Activated B cell treated with CpG ODN at 0.5 μM for 24 hours (primary cell): ENCODE measurements at regions not wholly inside any gene's neighbourhood (a gene's known extent, or its start where the extent isn't known, plus 50 kb on each side); places are given as distances from the start of the nearest gene placed in this dataset.

ENCODE experiments used
- ATAC-seq: fragments of 200-7000 bp; cut with Tn5 transposase; one replicate; pipeline ENCODE4 v1.10.0; 2021; ENCODE audit warnings: low read depth, mild to moderate bottlenecking, moderate library complexity
- CTCF ChIA-PET: fragments of 350-600 bp; sonication (Branson Sonifier 250); formaldehyde crosslinking; loops from one replicate; lab custom pipeline; 2021; ENCODE audit warnings: antibody characterized with exemption; lab: Charles Lee
- POLR2A ChIA-PET: fragments of 350-600 bp; sonication (Branson Sonifier 250); formaldehyde crosslinking; loops from one replicate; lab custom pipeline; 2021; ENCODE audit warnings: antibody characterized with exemption; lab: Charles Lee
- DNase-seq: peaks from one replicate; pipeline ENCODE4 v3.0.0; 2022
- H3K27ac Mint-ChIP-seq: one replicate; pipeline ENCODE4 v1.8.0; 2020; ENCODE audit warnings: mixed read lengths
- H3K27me3 Mint-ChIP-seq: one replicate; pipeline ENCODE4 v1.8.0; 2021; ENCODE audit warnings: mixed read lengths
- H3K36me3 Mint-ChIP-seq: one replicate; pipeline ENCODE4 v1.8.0; 2021; ENCODE audit warnings: low read depth, mixed read lengths
- H3K4me1 Mint-ChIP-seq: one replicate; pipeline ENCODE4 v1.8.0; 2021; ENCODE audit warnings: mixed read lengths
- H3K4me3 Mint-ChIP-seq: one replicate; pipeline ENCODE4 v1.8.0; 2020; ENCODE audit warnings: mild to moderate bottlenecking, mixed read lengths
- H3K9me3 Mint-ChIP-seq: one replicate; pipeline ENCODE4 v1.8.0; 2020; ENCODE audit warnings: mixed read lengths
- intact Hi-C: fragments of 100-400 bp; cut with micrococcal nuclease; formaldehyde crosslinking; loops from one replicate; pipeline ENCODE4 v1.15.1; 2024
- TF ChIP-seq, protein P1 (sequence below): fragments of 200-600 bp; IDR thresholded peaks from one replicate; pipeline ENCODE4 v1.8.0; 2022; ENCODE audit warnings: antibody characterized with exemption, mild to moderate bottlenecking

DNA sequence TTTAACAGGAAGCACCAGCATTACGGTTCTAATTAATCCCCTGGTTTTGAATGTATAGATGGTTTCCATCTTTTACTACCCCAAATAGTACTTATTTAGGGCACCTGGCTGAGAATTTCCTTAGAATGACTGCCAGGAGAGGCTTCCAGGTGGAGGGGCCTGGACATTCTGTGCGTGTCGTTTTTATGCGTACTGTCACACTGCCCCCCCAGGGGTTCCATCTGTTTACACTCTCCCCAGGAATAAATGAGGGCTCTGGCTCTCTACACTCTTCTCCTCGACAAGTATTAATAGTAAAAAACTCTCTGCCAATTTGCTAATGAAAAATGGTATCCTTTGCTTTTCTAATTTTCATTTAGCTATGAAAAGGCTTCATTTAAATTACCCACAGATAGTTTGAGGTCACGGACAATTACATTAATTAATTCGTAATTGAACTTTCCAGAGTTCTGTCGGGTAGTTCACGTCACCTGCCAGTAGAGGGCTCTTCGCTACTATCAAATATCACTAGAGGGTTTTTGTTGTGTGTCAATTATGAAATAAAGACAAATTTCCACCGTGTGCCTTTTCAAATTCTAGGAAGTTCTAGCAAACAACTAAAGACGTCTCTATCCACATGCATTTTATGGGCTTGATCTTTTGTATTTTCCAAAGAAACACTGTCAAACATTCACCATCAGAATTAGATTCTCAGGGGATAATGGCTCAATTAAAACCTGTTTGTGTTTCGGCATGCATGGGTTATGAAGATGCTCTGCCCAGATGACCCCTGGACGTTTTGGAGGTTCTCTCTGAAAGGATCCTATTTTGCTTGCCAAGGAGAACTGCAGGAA, 88.8 kb upstream of the ASB18 start:
- no peaks in the 10 kb centered on the region for H3K36me3 Mint-ChIP-seq
- H3K9me3 Mint-ChIP-seq, result no peaks in the 10 kb centered on the region
- ATAC-seq (peak; percentile 34), DNase-seq (no peak)
- H3K4me3 Mint-ChIP-seq, result no peak overlapping the region
- H3K4me1 Mint-ChIP-seq, result peaks cover 2% of the 10 kb centered on the region
- intact Hi-C loops, result loop anchor here (1.0 to 5.0 kb wide), 6 partner anchors 160 to 719 kb away; partner anchors contain the start of gene ACKR3
- peaks cover 13% of the 10 kb centered on the region for H3K27me3 Mint-ChIP-seq
- TF ChIP-seq, protein P1, sequence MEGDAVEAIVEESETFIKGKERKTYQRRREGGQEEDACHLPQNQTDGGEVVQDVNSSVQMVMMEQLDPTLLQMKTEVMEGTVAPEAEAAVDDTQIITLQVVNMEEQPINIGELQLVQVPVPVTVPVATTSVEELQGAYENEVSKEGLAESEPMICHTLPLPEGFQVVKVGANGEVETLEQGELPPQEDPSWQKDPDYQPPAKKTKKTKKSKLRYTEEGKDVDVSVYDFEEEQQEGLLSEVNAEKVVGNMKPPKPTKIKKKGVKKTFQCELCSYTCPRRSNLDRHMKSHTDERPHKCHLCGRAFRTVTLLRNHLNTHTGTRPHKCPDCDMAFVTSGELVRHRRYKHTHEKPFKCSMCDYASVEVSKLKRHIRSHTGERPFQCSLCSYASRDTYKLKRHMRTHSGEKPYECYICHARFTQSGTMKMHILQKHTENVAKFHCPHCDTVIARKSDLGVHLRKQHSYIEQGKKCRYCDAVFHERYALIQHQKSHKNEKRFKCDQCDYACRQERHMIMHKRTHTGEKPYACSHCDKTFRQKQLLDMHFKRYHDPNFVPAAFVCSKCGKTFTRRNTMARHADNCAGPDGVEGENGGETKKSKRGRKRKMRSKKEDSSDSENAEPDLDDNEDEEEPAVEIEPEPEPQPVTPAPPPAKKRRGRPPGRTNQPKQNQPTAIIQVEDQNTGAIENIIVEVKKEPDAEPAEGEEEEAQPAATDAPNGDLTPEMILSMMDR, result peak; percentile 85
- ChIA-PET POLR2A (interaction anchor here (0.7 kb wide), 1 partner anchor 217 kb away, joined by 3 read pairs; the partner anchor contains the start of gene ACKR3), CTCF (interaction anchor here (0.7 to 3.9 kb wide), 17 partner anchors 9 to 722 kb away, joined by 3 to 23 read pairs (median 4); partner anchors contain the start of gene ACKR3)
- no peak overlapping the region for H3K27ac Mint-ChIP-seq

DNA sequence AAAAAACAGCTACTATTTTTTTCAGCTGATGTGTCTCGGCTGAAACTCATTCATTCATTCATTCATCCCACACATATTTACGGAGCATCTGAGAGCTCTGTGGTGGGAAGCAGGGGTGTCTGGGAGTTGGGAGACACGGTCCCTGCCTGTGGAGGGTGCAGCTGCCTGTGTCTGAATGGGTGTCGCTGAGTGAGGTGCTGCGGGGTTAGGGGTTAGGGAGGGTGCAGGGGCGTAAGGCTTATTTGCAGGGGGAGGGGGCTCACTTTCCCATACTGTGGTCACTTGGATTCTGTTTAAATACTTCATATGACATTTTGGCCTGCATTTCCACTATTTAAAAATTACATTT, 89.4 kb upstream of the ASB18 start:
- ChIA-PET POLR2A (interaction anchor here (0.7 kb wide), 1 partner anchor 216 kb away, joined by 3 read pairs; the partner anchor contains the start of gene ACKR3), CTCF (interaction anchor here (1.0 to 3.9 kb wide), 14 partner anchors 9 to 721 kb away, joined by 3 to 23 read pairs (median 4); partner anchors contain the start of gene ACKR3)
- Mint-ChIP-seq H3K27ac (no peak overlapping the region), H3K4me1 (peaks cover 2% of the 10 kb centered on the region), H3K4me3 (no peak overlapping the region), H3K9me3 (no peaks in the 10 kb centered on the region), H3K27me3 (peaks cover 13% of the 10 kb centered on the region), H3K36me3 (no peaks in the 10 kb centered on the region)
- intact Hi-C loops, result loop anchor here (1.0 to 5.0 kb wide), 6 partner anchors 159 to 719 kb away; partner anchors contain the start of gene ACKR3
- ATAC-seq (no peak), DNase-seq (no peak)
- TF ChIP-seq, protein P1, result no peak

DNA sequence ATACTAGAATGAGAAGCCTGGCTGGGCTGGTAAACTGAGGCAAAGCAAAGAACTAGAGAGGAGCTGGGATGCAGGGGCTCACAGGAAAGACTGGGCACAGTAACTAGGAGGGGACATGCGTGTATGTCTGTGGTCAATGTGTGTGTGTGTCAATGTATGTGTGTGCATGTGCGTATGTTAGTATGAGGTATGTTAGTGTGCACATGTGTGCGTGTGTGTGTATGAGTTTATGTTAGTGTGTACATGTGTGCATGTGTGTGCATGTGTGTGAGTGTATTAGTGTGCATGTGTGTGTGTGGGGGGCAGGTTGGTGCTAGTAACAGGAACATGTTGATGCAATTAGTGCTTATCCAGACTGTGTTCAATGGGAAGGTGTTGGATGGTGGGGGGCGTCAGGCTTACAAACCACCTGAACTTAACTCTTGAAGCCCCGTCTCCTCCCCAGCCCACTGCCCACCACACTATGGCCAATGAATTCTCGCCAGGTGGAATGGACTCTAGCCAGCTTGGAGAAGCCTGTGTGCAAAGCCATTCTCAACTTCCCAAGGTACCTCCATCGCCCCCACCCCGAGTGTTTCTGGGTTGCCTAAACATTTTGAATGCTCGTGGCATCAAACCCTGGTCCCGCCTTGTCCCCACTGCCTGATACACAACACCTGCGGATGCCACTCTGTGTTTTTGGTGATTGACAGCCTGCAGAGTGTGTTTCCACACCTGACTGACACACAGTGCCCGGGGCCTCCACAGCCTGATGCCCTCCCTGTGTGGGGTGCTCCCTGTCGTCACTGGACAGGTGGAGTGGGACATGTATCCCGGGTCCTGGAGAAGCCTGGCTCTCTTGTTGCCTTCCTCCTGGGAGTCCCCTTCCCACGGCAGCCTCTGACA, 90.1 kb upstream of the ASB18 start:
- intact Hi-C loops, result loop anchor here (5.0 kb wide), 1 partner anchor 577 kb away; no protein-coding TSS in a partner anchor
- TF ChIP-seq, protein P1, result no peak
- POLR2A ChIA-PET, result interaction anchor here (0.7 kb wide), 1 partner anchor 216 kb away, joined by 3 read pairs; the partner anchor contains the start of gene ACKR3
- CTCF ChIA-PET, result interaction anchor here (1.0 to 3.9 kb wide), 10 partner anchors 159 to 721 kb away, joined by 3 to 23 read pairs (median 6); partner anchors contain the start of gene ACKR3
- Mint-ChIP-seq H3K27me3 (peaks cover 9% of the 10 kb centered on the region), H3K4me1 (peaks cover 2% of the 10 kb centered on the region), H3K4me3 (no peak overlapping the region), H3K27ac (no peak overlapping the region), H3K36me3 (no peaks in the 10 kb centered on the region), H3K9me3 (no peaks in the 10 kb centered on the region)
- no peak for ATAC-seq
- no peak for DNase-seq

DNA sequence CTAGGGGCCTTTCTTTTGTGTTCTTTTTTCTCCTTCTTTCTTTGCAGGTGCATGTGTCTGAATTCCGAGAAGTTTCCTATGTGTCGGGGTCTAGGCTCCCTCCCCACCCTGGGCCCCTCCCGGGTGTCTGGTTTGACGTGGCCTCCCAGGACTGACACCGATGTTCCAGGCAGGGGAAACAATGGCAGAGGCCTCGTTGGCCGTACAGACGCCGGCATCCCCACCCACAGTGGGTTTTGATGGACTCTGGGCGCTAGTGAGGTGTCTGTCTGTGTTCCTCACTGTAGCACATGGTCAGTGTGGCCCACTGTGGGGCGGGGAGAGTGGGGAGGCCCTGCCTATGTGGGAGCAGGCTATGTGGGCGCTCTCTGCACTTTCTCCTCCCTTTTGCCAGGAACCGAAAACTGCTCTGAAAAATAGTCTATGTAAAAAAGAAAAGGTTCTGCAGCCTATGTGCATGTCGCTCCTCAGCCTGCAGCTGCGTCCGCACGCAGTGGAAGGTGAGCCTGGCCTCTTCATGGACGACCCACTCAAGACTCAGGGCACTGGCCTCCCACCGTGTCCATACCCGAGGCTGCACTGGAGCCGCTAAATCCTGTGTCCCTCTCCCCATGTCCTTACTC, 90.9 kb upstream of the ASB18 start:
- ChIA-PET CTCF (interaction anchor here (1.0 to 3.9 kb wide), 3 partner anchors 215 to 705 kb away, joined by 4 to 23 read pairs (median 22); partner anchors contain the start of gene ACKR3), POLR2A (no interaction called here)
- H3K27ac Mint-ChIP-seq, result no peak overlapping the region
- peaks cover 9% of the 10 kb centered on the region for H3K27me3 Mint-ChIP-seq
- DNase-seq (no peak), ATAC-seq (no peak)
- no peaks in the 10 kb centered on the region for H3K9me3 Mint-ChIP-seq
- no peak overlapping the region for H3K4me3 Mint-ChIP-seq
- intact Hi-C loops, result loop anchor here (5.0 kb wide), 1 partner anchor 578 kb away; no protein-coding TSS in a partner anchor
- peaks cover 2% of the 10 kb centered on the region for H3K4me1 Mint-ChIP-seq
- TF ChIP-seq, protein P1, result no peak
- no peaks in the 10 kb centered on the region for H3K36me3 Mint-ChIP-seq
